ENCODE measurements at regions not wholly inside any gene's neighbourhood (a gene's known extent, or its start where the extent isn't known, plus 50 kb on each side); places are given as distances from the start of the nearest gene placed in this dataset.

GRCh38 chr6:6412221-6412620 lies 91.8 kb upstream of the F13A1 start:
- peak overlapping the region; percentile 41 for H2AFZ ChIP-seq (ENCODE audit: insufficient read depth, low read depth, low read length, poor library complexity, severe bottlenecking)
- H3K36me3 Mint-ChIP-seq: no peaks in the 10 kb centered on the region
- H3K4me2 ChIP-seq (replicated peaks; ENCODE audit: extremely low read depth, low read length, poor library complexity, severe bottlenecking): peak overlapping the region; percentile 28
- no peaks in the 10 kb centered on the region for H3K36me3 ChIP-seq (replicated peaks in 1 of 2; ENCODE audit: control insufficient read depth in 1 of 2, insufficient read depth in 2 of 2, low read length in 2 of 2)
- TF ChIP-seq CTCF (IDR thresholded peaks at IDR 0.05): no peak
- peaks cover 61 to 65% of the 10 kb centered on the region in 2 donors for H3K4me1 ChIP-seq (ENCODE audit: control insufficient read depth in 1 of 2, insufficient read depth in 2 of 2, low read length in 2 of 2)
- no peaks in the 10 kb centered on the region for H3K9me3 ChIP-seq (replicated peaks in 1 of 2; ENCODE audit: control insufficient read depth in 1 of 2, insufficient read depth in 1 of 2, low read length in 2 of 2)
- H3K4me1 Mint-ChIP-seq: peaks cover 62% of the 10 kb centered on the region
- no peaks in the 10 kb centered on the region for H3K27me3 ChIP-seq (ENCODE audit: control insufficient read depth in 2 of 2, insufficient read depth in 2 of 2, low read length in 2 of 2)
- no peaks in the 10 kb centered on the region for H3K79me2 ChIP-seq (ENCODE audit: insufficient read depth, low read length)
- H3K9me3 Mint-ChIP-seq: peaks cover 0 to 3% (median 0%) of the 10 kb centered on the region in 7 donors
- no peak overlapping the region for H3K9ac ChIP-seq (ENCODE audit: insufficient read depth, low read length, poor library complexity, severe bottlenecking)
- peak overlapping the region in 1 of 2 donors; percentile 15 for H3K27ac ChIP-seq (ENCODE audit: low read depth in 1 of 2, low read length in 2 of 2)
- DNase-seq: no peak
- 34% methylated on average over 4 of the region's 4 CpGs for WGBS (ENCODE audit: insufficient coverage)
- peak overlapping the region in 5 of 7 donors; percentile 12 to 90 (median 60) for H3K27ac Mint-ChIP-seq
- H3K4me3 ChIP-seq (replicated peaks in 1 of 3; ENCODE audit: low read depth in 2 of 3, low read length in 3 of 3): peak overlapping the region in 1 of 3 experiments; percentile 16
- H3K27me3 Mint-ChIP-seq (ENCODE audit: low read depth in 3 of 3): no peaks in the 10 kb centered on the region
- no peak overlapping the region for H3K4me3 Mint-ChIP-seq
- H4K20me1 ChIP-seq (ENCODE audit: insufficient read depth, low read length): no peaks in the 10 kb centered on the region
- intact Hi-C loops (cut with micrococcal nuclease): no loop called here

GRCh38 chr6:6412700-6413099 lies 92.2 kb upstream of the F13A1 start:
- no peaks in the 10 kb centered on the region for H3K9me3 ChIP-seq (replicated peaks in 1 of 2; ENCODE audit: control insufficient read depth in 1 of 2, insufficient read depth in 1 of 2, low read length in 2 of 2)
- no peak overlapping the region for H3K4me3 Mint-ChIP-seq
- peak overlapping the region in 1 of 3 experiments; percentile 16 for H3K4me3 ChIP-seq (replicated peaks in 1 of 3; ENCODE audit: low read depth in 2 of 3, low read length in 3 of 3)
- TF ChIP-seq CTCF (IDR thresholded peaks at IDR 0.05): no peak
- H3K4me1 ChIP-seq (ENCODE audit: control insufficient read depth in 1 of 2, insufficient read depth in 2 of 2, low read length in 2 of 2): peaks cover 56 to 60% of the 10 kb centered on the region in 2 donors
- no peak for DNase-seq
- H3K27ac Mint-ChIP-seq: no peak overlapping the region
- 90% methylated on average over 1 of the region's 4 CpGs for whole genome bisulfite sequencing (ENCODE audit: insufficient coverage)
- H3K27ac ChIP-seq (ENCODE audit: low read depth in 1 of 2, low read length in 2 of 2): peak overlapping the region in 1 of 2 donors; percentile 15
- no peaks in the 10 kb centered on the region for H3K36me3 ChIP-seq (replicated peaks in 1 of 2; ENCODE audit: control insufficient read depth in 1 of 2, insufficient read depth in 2 of 2, low read length in 2 of 2)
- H3K27me3 Mint-ChIP-seq (ENCODE audit: low read depth in 3 of 3): no peaks in the 10 kb centered on the region
- peaks cover 0 to 5% (median 0%) of the 10 kb centered on the region in 7 donors for H3K9me3 Mint-ChIP-seq
- H2AFZ ChIP-seq (ENCODE audit: insufficient read depth, low read depth, low read length, poor library complexity, severe bottlenecking): peak overlapping the region; percentile 41
- no peaks in the 10 kb centered on the region for H3K36me3 Mint-ChIP-seq
- H3K9ac ChIP-seq (ENCODE audit: insufficient read depth, low read length, poor library complexity, severe bottlenecking): no peak overlapping the region
- intact Hi-C loops (cut with micrococcal nuclease): no loop called here
- no peaks in the 10 kb centered on the region for H3K79me2 ChIP-seq (ENCODE audit: insufficient read depth, low read length)
- no peaks in the 10 kb centered on the region for H3K27me3 ChIP-seq (ENCODE audit: control insufficient read depth in 2 of 2, insufficient read depth in 2 of 2, low read length in 2 of 2)
- H3K4me1 Mint-ChIP-seq: peaks cover 65% of the 10 kb centered on the region
- no peak overlapping the region for H3K4me2 ChIP-seq (replicated peaks; ENCODE audit: extremely low read depth, low read length, poor library complexity, severe bottlenecking)
- no peaks in the 10 kb centered on the region for H4K20me1 ChIP-seq (ENCODE audit: insufficient read depth, low read length)

Data from CD14-positive monocyte (primary cell).